ENCODE measurements at regions not wholly inside any gene's neighbourhood (a gene's known extent, or its start where the extent isn't known, plus 50 kb on each side); places are given as distances from the start of the nearest gene placed in this dataset.

- Histone ChIP-seq H3K27ac (no peak overlapping the region), H3K4me1 (ENCODE audit: insufficient read depth) (peaks cover 11% of the 10 kb centered on the region), H3K9me3 (no peaks in the 10 kb centered on the region), H3K4me3 (no peak overlapping the region), H3K36me3 (no peaks in the 10 kb centered on the region), H3K27me3 (no peaks in the 10 kb centered on the region)
- intact Hi-C loops (cut with DNase I), result loop anchor here in 3 of 4 donors (2.0 to 10.0 kb wide), 4 partner anchors 155 to 415 kb away; partner anchors contain the start of gene CDC42EP3 (in 1 of the 3)
- TF ChIP-seq EP300 (IDR thresholded peaks at IDR 0.05) (no peak), CTCF (IDR thresholded peaks at IDR 0.05) (no peak), POLR2A (IDR thresholded peaks at IDR 0.05) (no peak)
- WGBS, 3 donors, result 36 to 57% (median 53%) methylated on average over 6 of the region's 6 CpGs
- no peak for DNase-seq
These were observed 95.3 kb upstream of the RMDN2 start for GRCh38 chr2:37829616-37830395.

GRCh38 chr2:37830636-37831035 lies 94.5 kb upstream of the RMDN2 start:
- DNase-seq, result no peak
- TF ChIP-seq CTCF (IDR thresholded peaks at IDR 0.05), result no peak
- no peak for TF ChIP-seq POLR2A (IDR thresholded peaks at IDR 0.05)
- TF ChIP-seq EP300 (IDR thresholded peaks at IDR 0.05), result no peak
- H3K4me3 ChIP-seq, result no peak overlapping the region
- no peaks in the 10 kb centered on the region for H3K36me3 ChIP-seq
- intact Hi-C loops (cut with DNase I), result loop anchor here in 3 of 4 donors (2.0 to 10.0 kb wide), 3 partner anchors 216 to 416 kb away; no protein-coding TSS in a partner anchor
- no peaks in the 10 kb centered on the region for H3K27me3 ChIP-seq
- 43 to 53% (median 51%) methylated on average over 2 of the region's 2 CpGs for WGBS, 3 donors
- H3K4me1 ChIP-seq (ENCODE audit: insufficient read depth), result peaks cover 11% of the 10 kb centered on the region
- no peaks in the 10 kb centered on the region for H3K9me3 ChIP-seq
- H3K27ac ChIP-seq, result no peak overlapping the region

GRCh38 chr2:37831081-37831780 lies 93.9 kb upstream of the RMDN2 start:
- H3K4me3 ChIP-seq, result no peak overlapping the region
- WGBS, 3 donors, result 67 to 78% (median 68%) methylated on average over 5 of the region's 5 CpGs
- intact Hi-C loops (cut with DNase I), result loop anchor here in 3 of 4 donors (2.0 to 10.0 kb wide), 3 partner anchors 216 to 416 kb away; no protein-coding TSS in a partner anchor
- no peak for DNase-seq
- H3K36me3 ChIP-seq, result no peaks in the 10 kb centered on the region
- H3K27ac ChIP-seq, result no peak overlapping the region
- H3K9me3 ChIP-seq, result no peaks in the 10 kb centered on the region
- H3K27me3 ChIP-seq, result no peaks in the 10 kb centered on the region
- peaks cover 11% of the 10 kb centered on the region for H3K4me1 ChIP-seq (ENCODE audit: insufficient read depth)
- no peak for TF ChIP-seq CTCF (IDR thresholded peaks at IDR 0.05)
- TF ChIP-seq POLR2A (IDR thresholded peaks at IDR 0.05), result no peak
- no peak for TF ChIP-seq EP300 (IDR thresholded peaks at IDR 0.05)

GRCh38 chr2:37832590-37833197 lies 92.4 kb upstream of the RMDN2 start:
- TF ChIP-seq EP300 (IDR thresholded peaks at IDR 0.05) (no peak), CTCF (IDR thresholded peaks at IDR 0.05) (peak; percentile 45 to 85 (median 78)), POLR2A (IDR thresholded peaks at IDR 0.05) (peak; percentile 24)
- Histone ChIP-seq H3K4me3 (no peak overlapping the region), H3K4me1 (ENCODE audit: insufficient read depth) (peaks cover 11% of the 10 kb centered on the region), H3K9me3 (no peaks in the 10 kb centered on the region), H3K27ac (no peak overlapping the region), H3K36me3 (no peaks in the 10 kb centered on the region), H3K27me3 (no peaks in the 10 kb centered on the region)
- WGBS, 3 donors, result 62 to 71% (median 65%) methylated on average over 3 of the region's 3 CpGs
- intact Hi-C loops (cut with DNase I), result loop anchor here in 3 of 4 donors (2.0 to 10.0 kb wide), 3 partner anchors 218 to 418 kb away; no protein-coding TSS in a partner anchor
- peak; percentile 83 to 92 (median 89) for DNase-seq

Data from ovary (tissue), 7 donors.